Spleen (tissue), 11 donors: ENCODE measurements at regions not wholly inside any gene's neighbourhood (a gene's known extent, or its start where the extent isn't known, plus 50 kb on each side); places are given as distances from the start of the nearest gene placed in this dataset.

Experiments used
- DNase-seq: peaks from one replicate; pipeline ENCODE4 v3.0.0-alpha.2; 2020
- H3K27ac ChIP-seq, 8 donors: fragments of 200-600 bp; sonication (generic) in 7 of 8; 1 replicate in 4 of 8; 2 replicates in 4 of 8; pipeline versions ENCODE4 v1.5.0 to v1.8.0; 2016 to 2021; ENCODE audit warnings: inconsistent platforms in 4 of 8, mild to moderate bottlenecking in 4 of 8, moderate library complexity in 1 of 8
- H3K27me3 ChIP-seq, 7 donors: fragments of 200-600 bp; sonication (generic) in 6 of 7; replicated peaks in 1 of 7; 1 replicate in 4 of 7; 2 replicates in 3 of 7; pipeline versions ENCODE4 v1.5.0 to v1.8.0; 2016 to 2021; ENCODE audit warnings: inconsistent platforms in 3 of 7, mild to moderate bottlenecking in 1 of 7
- H3K36me3 ChIP-seq, 6 donors: fragments of 200-600 bp; sonication (generic) in 5 of 6; 1 replicate in 4 of 6; 2 replicates in 2 of 6; pipeline versions ENCODE4 v1.5.0 to v1.8.0; 2016 to 2021; ENCODE audit warnings: inconsistent platforms in 2 of 6
- H3K4me1 ChIP-seq, 6 donors: fragments of 200-600 bp; sonication (generic) in 5 of 6; 1 replicate in 3 of 6; 2 replicates in 3 of 6; pipeline versions ENCODE4 v1.5.0 to v1.8.0; 2016 to 2021; ENCODE audit warnings: inconsistent platforms in 3 of 6
- H3K4me3 ChIP-seq, 8 donors: fragments of 200-600 bp; sonication (generic) in 7 of 8; 1 replicate in 4 of 8; 2 replicates in 4 of 8; pipeline versions ENCODE4 v1.5.0 to v1.8.0; 2016 to 2021; ENCODE audit warnings: inconsistent platforms in 4 of 8, mild to moderate bottlenecking in 4 of 8, moderate library complexity in 2 of 8
- H3K9me3 ChIP-seq, 8 donors: fragments of 200-600 bp; sonication (generic) in 7 of 8; 1 replicate in 4 of 8; 2 replicates in 4 of 8; pipeline versions ENCODE4 v1.5.0 to v1.8.0; 2016 to 2021; ENCODE audit warnings: inconsistent platforms in 4 of 8
- CTCF ChIP-seq, 11 experiments: fragments of 200-600 bp in 7 of 11; fragments of 450-650 bp in 4 of 11; sonication (generic) in 4 of 11; IDR thresholded peaks in 8 of 11; conservative IDR thresholded peaks in 3 of 11; 1 replicate in 7 of 11; 2 replicates in 4 of 11; pipeline versions ENCODE4 v1.4.0 to v1.8.0; 2016 to 2021; ENCODE audit warnings: antibody characterized with exemption in 11 of 11, inconsistent platforms in 4 of 11, mild to moderate bottlenecking in 1 of 11
- POLR2A ChIP-seq, 3 donors: fragments of 450-650 bp; IDR thresholded peaks; one replicate each; pipeline ENCODE4 v1.5.1; 2017; ENCODE audit warnings: antibody characterized with exemption in 3 of 3, mild to moderate bottlenecking in 1 of 3
- POLR2AphosphoS5 ChIP-seq, 3 donors: sonication (generic); formaldehyde crosslinking; IDR thresholded peaks; one replicate each; pipeline ENCODE4 v1.5.1; 2017; ENCODE audit warnings: antibody characterized with exemption in 3 of 3
- WGBS, 5 donors: extraction: QIAGEN DNeasy Blood & Tissue Kit in 3 of 5; methylation state at CpG; one replicate each; pipeline versions ENCODE4 v1.1.5 to v1.1.7; 2013 to 2018; 5-methylcytosine and 5-hydroxymethylcytosine counted together
- intact Hi-C: fragments of 100-400 bp; cut with DNase I; formaldehyde crosslinking; loops from one replicate; pipeline ENCODE4 v1.15.0; 2023; ENCODE audit warnings: low total_unique reads
- donor health status: healthy with polysubstance abuse.
- donor health status: DM: no; HTN: no; CAD: no; lungs with moderate emphysema.
- donor health status: DM: no; HTN: no; CAD: no.
- donor health status: Bipolar disorder and iron deficiency.
- donor health status: healthy.
- donor health status: DM: no; HTN: no; CAD: no.
- donor health status: DM: yes; HTN: yes; CAD: no.

GRCh38 chr4:112848911-112849310 is 200.5 kb upstream of the ANK2 start:
- intact Hi-C loops, result no loop called here
- H3K27me3 ChIP-seq, result peaks cover 0 to 3% (median 0%) of the 10 kb centered on the region in 7 donors
- DNase-seq, result no peak

GRCh38 chr4:112852601-112853000 is 196.9 kb upstream of the ANK2 start:
- WGBS, 5 donors, result 68 to 85% (median 79%) methylated on average over 4 of the region's 4 CpGs
- no peak for DNase-seq
- Histone ChIP-seq H3K27me3 (peaks cover 0 to 3% (median 0%) of the 10 kb centered on the region in 7 donors), H3K4me3 (no peak overlapping the region), H3K4me1 (no peaks in the 10 kb centered on the region), H3K9me3 (no peaks in the 10 kb centered on the region), H3K36me3 (no peaks in the 10 kb centered on the region), H3K27ac (no peak overlapping the region)
- intact Hi-C loops, result no loop called here
- TF ChIP-seq POLR2A (IDR thresholded peaks at IDR 0.05) (no peak), CTCF (IDR thresholded peaks at IDR 0.05 in 8 of 11, conservative IDR thresholded peaks at IDR 0.05 in 3 of 11) (no peak), POLR2AphosphoS5 (IDR thresholded peaks at IDR 0.05) (no peak)

More at GRCh38 chr4:112848911-112849310, 200.5 kb upstream of the ANK2 start:
- TF ChIP-seq POLR2AphosphoS5 (IDR thresholded peaks at IDR 0.05), result no peak
- TF ChIP-seq POLR2A (IDR thresholded peaks at IDR 0.05), result no peak
- no peak for TF ChIP-seq CTCF (IDR thresholded peaks at IDR 0.05 in 8 of 11, conservative IDR thresholded peaks at IDR 0.05 in 3 of 11)
- H3K36me3 ChIP-seq, result no peaks in the 10 kb centered on the region
- H3K9me3 ChIP-seq, result no peaks in the 10 kb centered on the region
- H3K4me3 ChIP-seq, result no peak overlapping the region
- no peaks in the 10 kb centered on the region for H3K4me1 ChIP-seq
- H3K27ac ChIP-seq, result no peak overlapping the region

GRCh38 chr4:112853662-112854256 is 195.7 kb upstream of the ANK2 start:
- H3K27ac ChIP-seq, result no peak overlapping the region
- no peak overlapping the region for H3K4me3 ChIP-seq
- DNase-seq, result no peak
- H3K4me1 ChIP-seq, result no peaks in the 10 kb centered on the region
- 48 to 62% (median 52%) methylated on average over 3 of the region's 3 CpGs for WGBS, 5 donors
- H3K9me3 ChIP-seq, result no peaks in the 10 kb centered on the region
- H3K36me3 ChIP-seq, result no peaks in the 10 kb centered on the region
- TF ChIP-seq CTCF (IDR thresholded peaks at IDR 0.05 in 8 of 11, conservative IDR thresholded peaks at IDR 0.05 in 3 of 11) (peak in 1 of 11 experiments; percentile 13), POLR2A (IDR thresholded peaks at IDR 0.05) (no peak)
- intact Hi-C loops, result no loop called here
- H3K27me3 ChIP-seq, result peaks cover 0 to 3% (median 0%) of the 10 kb centered on the region in 7 donors

- Histone ChIP-seq H3K27me3 (peaks cover 0 to 3% (median 0%) of the 10 kb centered on the region in 7 donors), H3K4me3 (no peak overlapping the region), H3K36me3 (no peaks in the 10 kb centered on the region), H3K4me1 (no peaks in the 10 kb centered on the region), H3K9me3 (no peaks in the 10 kb centered on the region), H3K27ac (no peak overlapping the region)
- no peak for DNase-seq
- no peak for TF ChIP-seq POLR2AphosphoS5 (IDR thresholded peaks at IDR 0.05)
- no peak for TF ChIP-seq POLR2A (IDR thresholded peaks at IDR 0.05)
- TF ChIP-seq CTCF (IDR thresholded peaks at IDR 0.05 in 8 of 11, conservative IDR thresholded peaks at IDR 0.05 in 3 of 11), result no peak
- intact Hi-C loops, result no loop called here
Measured at GRCh38 chr4:112854420-112854819, 195.0 kb upstream of the ANK2 start.
